ENCODE measurements at regions not wholly inside any gene's neighbourhood (a gene's known extent, or its start where the extent isn't known, plus 50 kb on each side); places are given as distances from the start of the nearest gene placed in this dataset.

DNA sequence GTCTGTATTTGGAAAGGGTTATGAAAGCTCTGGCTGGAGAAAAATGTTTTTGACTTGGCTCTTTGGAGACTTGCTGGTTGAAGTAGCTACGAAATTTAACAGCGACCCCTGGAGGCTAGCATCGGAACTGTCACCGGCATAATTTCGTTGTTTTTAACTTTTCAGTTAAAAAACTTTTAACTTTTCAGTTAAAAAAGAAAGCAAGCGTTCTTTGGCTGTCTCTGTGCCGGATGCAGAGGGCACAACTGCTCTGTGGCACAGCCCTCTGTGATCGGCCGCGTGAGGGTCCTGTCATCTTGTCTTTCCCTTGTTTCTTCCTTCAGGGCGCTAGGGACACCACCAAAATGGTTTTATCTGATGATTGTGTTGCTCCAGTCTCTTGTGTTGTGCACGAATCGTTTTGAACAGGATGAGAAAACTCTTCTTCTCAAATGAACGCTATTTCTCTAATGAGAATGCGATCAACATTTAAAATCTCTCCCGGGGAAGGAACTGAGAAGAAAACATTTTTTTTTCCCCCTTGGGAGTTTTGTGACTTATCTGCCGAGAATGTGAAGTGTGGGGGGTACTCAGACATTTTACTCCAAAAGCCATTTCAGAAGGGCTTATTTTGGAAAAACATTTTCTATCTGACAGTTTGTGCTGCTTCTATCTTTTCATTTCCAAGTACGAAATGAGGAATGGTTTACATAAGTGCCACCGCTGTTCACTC lies 57.1 kb downstream of the ADCYAP1 start:
- no peak for TF ChIP-seq GATA3 (IDR thresholded peaks at IDR 0.05; ENCODE audit: low read depth, low read length)
- no peak for TF ChIP-seq GATA2 (IDR thresholded peaks at IDR 0.05; ENCODE audit: low read depth, low read length)

- TF ChIP-seq GATA3 (IDR thresholded peaks at IDR 0.05; ENCODE audit: low read depth, low read length) (no peak), GATA2 (IDR thresholded peaks at IDR 0.05; ENCODE audit: low read depth, low read length) (no peak)
Observed at GRCh38 chr18:963276-963675, 58.6 kb downstream of the ADCYAP1 start.

GRCh38 chr18:965921-966758 lies 61.5 kb downstream of the ADCYAP1 start:
- no peak for TF ChIP-seq GATA2 (IDR thresholded peaks at IDR 0.05; ENCODE audit: low read depth, low read length)
- TF ChIP-seq GATA3 (IDR thresholded peaks at IDR 0.05; ENCODE audit: low read depth, low read length), result no peak

DNA sequence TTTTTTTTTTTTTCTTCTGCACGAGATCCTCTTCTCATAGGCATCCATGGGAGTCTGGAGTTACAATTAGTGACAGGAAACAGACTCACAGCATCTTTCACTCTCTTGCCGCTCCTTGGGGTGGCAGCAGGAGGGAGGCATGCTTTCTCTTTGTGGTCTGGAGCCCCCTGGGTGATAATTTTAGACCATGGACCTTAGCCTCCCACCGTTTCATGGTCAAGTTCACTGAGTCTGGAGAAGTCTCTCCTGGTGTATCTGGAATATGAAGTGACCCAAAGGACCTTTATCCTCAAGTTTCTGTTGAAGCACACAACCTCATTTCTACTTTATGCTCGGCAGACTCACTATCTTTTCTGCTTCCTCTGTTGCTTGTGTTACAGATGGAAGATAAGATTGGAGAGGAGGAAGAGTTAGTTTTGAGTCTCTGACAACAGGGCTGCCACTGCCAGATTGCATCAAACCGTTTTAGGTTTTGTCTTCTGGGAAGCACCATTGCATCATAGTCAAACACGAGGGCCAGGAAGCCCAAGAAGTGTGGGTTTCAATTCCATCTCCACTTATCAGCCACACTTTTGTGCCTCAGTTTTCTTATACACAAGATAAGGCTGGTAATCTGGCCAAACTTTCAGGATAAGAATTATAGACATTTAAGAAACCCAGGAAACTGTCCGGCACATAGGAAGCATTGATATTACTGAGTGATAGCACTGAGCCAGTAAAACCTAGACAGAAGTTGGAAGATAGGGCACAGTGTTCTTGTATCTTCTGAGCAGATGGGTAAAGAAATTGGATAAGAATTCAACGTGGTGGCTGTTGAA lies 62.3 kb downstream of the ADCYAP1 start:
- TF ChIP-seq GATA3 (IDR thresholded peaks at IDR 0.05; ENCODE audit: low read depth, low read length) (no peak), GATA2 (IDR thresholded peaks at IDR 0.05; ENCODE audit: low read depth, low read length) (no peak)

- TF ChIP-seq GATA3 (IDR thresholded peaks at IDR 0.05; ENCODE audit: low read depth, low read length) (no peak), GATA2 (IDR thresholded peaks at IDR 0.05; ENCODE audit: low read depth, low read length) (no peak)
Observed at GRCh38 chr18:980586-980985, 75.9 kb downstream of the ADCYAP1 start.

DNA sequence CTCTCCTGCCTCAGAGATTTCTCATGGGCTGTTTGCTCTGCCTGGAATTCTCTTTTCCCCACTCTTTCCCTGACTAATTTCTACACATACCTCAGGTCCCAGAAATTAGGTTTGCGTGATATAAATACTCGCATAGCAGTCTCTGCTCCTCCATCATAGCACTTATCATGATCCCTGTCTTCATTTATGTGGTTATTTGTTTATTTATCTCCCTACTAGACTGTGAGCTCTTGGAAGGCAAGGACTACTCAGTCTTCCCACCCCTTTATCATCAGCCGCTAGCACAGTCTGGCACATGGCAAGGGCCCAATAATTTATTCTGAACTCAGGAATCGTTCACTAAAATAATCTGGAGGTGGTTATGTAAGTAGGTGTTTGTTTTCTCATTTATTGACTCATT lies 79.3 kb downstream of the ADCYAP1 start:
- TF ChIP-seq GATA2 (IDR thresholded peaks at IDR 0.05; ENCODE audit: low read depth, low read length), result no peak
- TF ChIP-seq GATA3 (IDR thresholded peaks at IDR 0.05; ENCODE audit: low read depth, low read length), result no peak

DNA sequence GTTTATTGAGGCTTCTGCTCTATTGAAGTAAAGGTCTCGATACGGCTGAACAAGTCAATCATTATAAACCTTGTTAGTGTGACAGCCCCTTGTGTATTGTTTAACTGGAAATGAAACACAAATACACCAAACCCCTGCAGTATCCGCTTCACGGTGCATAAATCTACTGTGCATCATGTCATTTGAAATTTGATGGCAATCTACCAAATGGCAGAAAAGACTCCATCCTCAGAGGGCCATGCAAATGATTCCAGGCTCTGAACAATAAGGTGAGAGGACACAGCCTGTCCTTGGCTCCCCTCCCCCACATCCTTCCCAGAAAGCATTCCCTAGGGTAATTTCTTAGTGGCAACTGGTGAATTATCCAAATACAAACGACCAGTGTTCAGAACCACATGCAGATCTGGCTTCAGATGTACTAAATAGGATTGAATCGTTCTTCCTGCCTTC lies 80.6 kb downstream of the ADCYAP1 start:
- TF ChIP-seq GATA2 (IDR thresholded peaks at IDR 0.05; ENCODE audit: low read depth, low read length) (no peak), GATA3 (IDR thresholded peaks at IDR 0.05; ENCODE audit: low read depth, low read length) (no peak)

DNA sequence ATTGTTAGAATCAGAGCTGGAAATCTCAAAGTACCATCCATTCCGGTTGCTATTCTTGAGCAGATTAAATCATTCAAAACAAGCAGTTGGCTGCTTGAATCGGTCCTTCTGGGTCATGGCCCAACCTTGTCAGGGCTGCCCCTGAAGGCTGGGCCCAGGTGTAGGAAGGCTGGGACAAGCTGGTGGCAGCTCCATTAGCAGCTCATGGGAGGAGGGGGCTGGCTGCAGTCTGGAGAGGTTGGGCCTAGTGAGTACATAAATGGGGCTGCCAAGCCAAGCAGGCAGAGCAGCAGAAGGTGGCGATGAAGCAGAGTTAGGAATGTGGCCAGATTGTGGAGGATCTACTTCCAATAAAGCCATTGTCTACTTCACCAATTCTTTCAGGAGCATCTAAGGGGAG lies 81.4 kb downstream of the ADCYAP1 start:
- TF ChIP-seq GATA3 (IDR thresholded peaks at IDR 0.05; ENCODE audit: low read depth, low read length) (no peak), GATA2 (IDR thresholded peaks at IDR 0.05; ENCODE audit: low read depth, low read length) (no peak)

- no peak for TF ChIP-seq GATA2 (IDR thresholded peaks at IDR 0.05; ENCODE audit: low read depth, low read length)
- no peak for TF ChIP-seq GATA3 (IDR thresholded peaks at IDR 0.05; ENCODE audit: low read depth, low read length)
Observed at GRCh38 chr18:986552-986951, 81.9 kb downstream of the ADCYAP1 start.

GRCh38 chr18:987325-988186 lies 82.9 kb downstream of the ADCYAP1 start:
- TF ChIP-seq GATA3 (IDR thresholded peaks at IDR 0.05; ENCODE audit: low read depth, low read length) (no peak), GATA2 (IDR thresholded peaks at IDR 0.05; ENCODE audit: low read depth, low read length) (no peak)

GRCh38 chr18:989425-989824 lies 84.8 kb downstream of the ADCYAP1 start:
- TF ChIP-seq GATA2 (IDR thresholded peaks at IDR 0.05; ENCODE audit: low read depth, low read length) (no peak), GATA3 (IDR thresholded peaks at IDR 0.05; ENCODE audit: low read depth, low read length) (no peak)

DNA sequence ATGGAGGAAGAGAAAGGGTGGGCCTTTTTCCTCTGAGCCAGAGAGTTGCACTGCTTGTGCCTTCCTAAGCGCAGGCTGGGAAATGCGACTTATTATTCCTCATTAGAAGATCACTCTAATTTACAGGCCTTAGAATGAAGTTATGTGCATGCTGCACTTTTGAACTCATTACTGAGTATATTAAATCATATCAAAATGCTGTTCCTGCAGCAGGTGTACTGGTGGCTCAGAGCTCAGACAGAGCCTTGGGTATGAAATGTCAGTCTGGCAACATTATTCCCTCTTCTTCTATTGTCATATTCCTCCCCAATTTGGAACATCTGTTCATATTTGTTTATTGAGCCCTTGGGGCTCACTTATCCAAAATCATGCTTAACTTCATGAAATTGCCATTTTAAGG lies 85.5 kb downstream of the ADCYAP1 start:
- no peak for TF ChIP-seq GATA2 (IDR thresholded peaks at IDR 0.05; ENCODE audit: low read depth, low read length)
- no peak for TF ChIP-seq GATA3 (IDR thresholded peaks at IDR 0.05; ENCODE audit: low read depth, low read length)

- TF ChIP-seq GATA3 (IDR thresholded peaks at IDR 0.05; ENCODE audit: low read depth, low read length) (no peak), GATA2 (IDR thresholded peaks at IDR 0.05; ENCODE audit: low read depth, low read length) (no peak)
Observed at GRCh38 chr18:991441-991840, 86.8 kb downstream of the ADCYAP1 start.
